MM.1S (cell line): ENCODE measurements at regions not wholly inside any gene's neighbourhood (a gene's known extent, or its start where the extent isn't known, plus 50 kb on each side); places are given as distances from the start of the nearest gene placed in this dataset.

ENCODE experiments used
- DNase-seq: peaks from one replicate; pipeline ENCODE4 v3.0.0-alpha.2; 2015
- H2AFZ ChIP-seq: fragments of 300-600 bp; sonication (generic); 2 replicates; pipeline ENCODE4 v1.6.0; 2016; ENCODE audit warnings: antibody characterized with exemption, low read length
- H3F3A ChIP-seq: fragments of 300-600 bp; sonication (generic); 2 replicates; pipeline ENCODE4 v1.6.1; 2016; ENCODE audit warnings: mild to moderate bottlenecking, antibody characterized with exemption, low read length, moderate library complexity, mixed read lengths; ENCODE audit not compliant: insufficient read depth
- H3K27ac ChIP-seq: fragments of 300-600 bp; sonication (generic); 2 replicates; pipeline ENCODE4 v1.5.1; 2016; ENCODE audit warnings: mild to moderate bottlenecking, low read length
- H3K27me3 ChIP-seq: fragments of 300-600 bp; sonication (generic); replicated peaks from 2 replicates; pipeline ENCODE4 v1.6.0; 2016; ENCODE audit warnings: low read length; ENCODE audit not compliant: insufficient read depth
- H3K36me3 ChIP-seq: fragments of 300-600 bp; sonication (generic); replicated peaks from 2 replicates; pipeline ENCODE4 v1.6.1; 2016; ENCODE audit warnings: mild to moderate bottlenecking, low read length, mixed read lengths; ENCODE audit not compliant: insufficient read depth
- H3K4me1 ChIP-seq: fragments of 300-600 bp; sonication (generic); 2 replicates; pipeline ENCODE4 v1.6.1; 2016; ENCODE audit warnings: low read length, mixed read lengths
- H3K4me2 ChIP-seq: fragments of 300-600 bp; sonication (generic); 2 replicates; pipeline ENCODE4 v1.6.0; 2016; ENCODE audit warnings: low read depth, low read length
- H3K4me3 ChIP-seq: fragments of 300-600 bp; sonication (generic); 2 replicates; pipeline ENCODE4 v1.5.1; 2016; ENCODE audit warnings: low read length, mixed read lengths
- H3K79me2 ChIP-seq: fragments of 300-600 bp; sonication (generic); 2 replicates; pipeline ENCODE4 v1.6.1; 2016; ENCODE audit warnings: mixed run types, low read length, mixed read lengths
- H3K9ac ChIP-seq: fragments of 300-600 bp; sonication (generic); 2 replicates; pipeline ENCODE4 v1.6.1; 2016; ENCODE audit warnings: low read length, mixed read lengths
- H3K9me2 ChIP-seq: fragments of 300-600 bp; sonication (generic); replicated peaks from 2 replicates; pipeline ENCODE4 v1.6.1; 2016; ENCODE audit warnings: mild to moderate bottlenecking, low read length, mixed read lengths; ENCODE audit not compliant: insufficient read depth
- H3K9me3 ChIP-seq: fragments of 300-600 bp; sonication (generic); replicated peaks from 2 replicates; pipeline ENCODE4 v1.6.1; 2016; ENCODE audit warnings: mild to moderate bottlenecking, low read length, mixed read lengths; ENCODE audit not compliant: insufficient read depth
- H4K20me1 ChIP-seq: fragments of 300-600 bp; sonication (generic); 2 replicates; pipeline ENCODE4 v1.6.1; 2016; ENCODE audit warnings: mild to moderate bottlenecking, low read length, moderate library complexity, mixed read lengths; ENCODE audit not compliant: insufficient read depth
- CTCF ChIP-seq: fragments of 300-600 bp; sonication (generic); IDR thresholded peaks from 2 replicates; pipeline ENCODE4 v1.5.1; 2016; ENCODE audit warnings: antibody characterized with exemption, low read length, mixed read lengths
- EZH2 ChIP-seq: fragments of 300-600 bp; sonication (generic); optimal IDR thresholded peaks from 2 replicates; pipeline ENCODE3; 2017; ENCODE audit warnings: low read depth, mild to moderate bottlenecking, antibody characterized with exemption, low read length, mixed read lengths
- EZH2phosphoT487 ChIP-seq: fragments of 300-600 bp; sonication (generic); IDR thresholded peaks from 2 replicates; pipeline ENCODE4 v1.6.1; 2018; ENCODE audit warnings: antibody characterized with exemption, low read length

DNA sequence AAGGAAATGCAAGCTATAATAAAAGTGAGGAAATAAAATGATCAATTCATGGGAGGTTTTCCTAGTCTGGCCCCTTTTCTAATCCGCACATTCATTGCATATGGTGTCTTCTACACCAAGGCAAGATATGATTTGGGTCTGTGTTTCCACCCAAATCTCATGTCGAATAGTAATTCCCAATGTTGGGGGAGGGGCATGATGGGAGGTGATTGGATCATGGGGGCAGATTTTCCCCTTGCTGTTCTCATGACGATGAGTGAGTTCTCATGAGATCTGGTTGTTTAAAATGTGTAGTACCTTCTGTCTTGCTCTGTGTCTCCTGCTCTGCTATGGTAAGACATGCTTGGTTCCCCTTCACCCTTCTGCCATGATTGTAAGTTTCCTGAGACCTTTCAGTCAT is 315.4 kb downstream of the CYRIA start:
- no peaks in the 10 kb centered on the region for H3F3A ChIP-seq
- H3K9me3 ChIP-seq: no peaks in the 10 kb centered on the region
- no peak overlapping the region for H3K27ac ChIP-seq
- H3K27me3 ChIP-seq: no peaks in the 10 kb centered on the region
- H2AFZ ChIP-seq: no peak overlapping the region
- no peak overlapping the region for H3K9ac ChIP-seq
- no peaks in the 10 kb centered on the region for H3K4me1 ChIP-seq
- H3K4me2 ChIP-seq: no peak overlapping the region
- no peak overlapping the region for H3K4me3 ChIP-seq
- H3K36me3 ChIP-seq: no peaks in the 10 kb centered on the region
- TF ChIP-seq EZH2: no peak
- no peak for TF ChIP-seq CTCF
- no peak for TF ChIP-seq EZH2phosphoT487
- no peaks in the 10 kb centered on the region for H3K79me2 ChIP-seq
- H4K20me1 ChIP-seq: no peaks in the 10 kb centered on the region
- no peak for DNase-seq
- no peaks in the 10 kb centered on the region for H3K9me2 ChIP-seq

- no peak for DNase-seq
- TF ChIP-seq CTCF (no peak), EZH2phosphoT487 (no peak), EZH2 (no peak)
- no peaks in the 10 kb centered on the region for H3F3A ChIP-seq
- no peak overlapping the region for H3K27ac ChIP-seq
- H3K4me3 ChIP-seq: no peak overlapping the region
- no peaks in the 10 kb centered on the region for H3K4me1 ChIP-seq
- no peak overlapping the region for H2AFZ ChIP-seq
- H3K9ac ChIP-seq: no peak overlapping the region
- H3K79me2 ChIP-seq: no peaks in the 10 kb centered on the region
- H4K20me1 ChIP-seq: no peaks in the 10 kb centered on the region
- H3K9me3 ChIP-seq: no peaks in the 10 kb centered on the region
- H3K27me3 ChIP-seq: no peaks in the 10 kb centered on the region
- no peak overlapping the region for H3K4me2 ChIP-seq
- no peaks in the 10 kb centered on the region for H3K9me2 ChIP-seq
- H3K36me3 ChIP-seq: no peaks in the 10 kb centered on the region
These were observed 315.8 kb downstream of the CYRIA start for GRCh38 chr2:16349811-16350210.

DNA sequence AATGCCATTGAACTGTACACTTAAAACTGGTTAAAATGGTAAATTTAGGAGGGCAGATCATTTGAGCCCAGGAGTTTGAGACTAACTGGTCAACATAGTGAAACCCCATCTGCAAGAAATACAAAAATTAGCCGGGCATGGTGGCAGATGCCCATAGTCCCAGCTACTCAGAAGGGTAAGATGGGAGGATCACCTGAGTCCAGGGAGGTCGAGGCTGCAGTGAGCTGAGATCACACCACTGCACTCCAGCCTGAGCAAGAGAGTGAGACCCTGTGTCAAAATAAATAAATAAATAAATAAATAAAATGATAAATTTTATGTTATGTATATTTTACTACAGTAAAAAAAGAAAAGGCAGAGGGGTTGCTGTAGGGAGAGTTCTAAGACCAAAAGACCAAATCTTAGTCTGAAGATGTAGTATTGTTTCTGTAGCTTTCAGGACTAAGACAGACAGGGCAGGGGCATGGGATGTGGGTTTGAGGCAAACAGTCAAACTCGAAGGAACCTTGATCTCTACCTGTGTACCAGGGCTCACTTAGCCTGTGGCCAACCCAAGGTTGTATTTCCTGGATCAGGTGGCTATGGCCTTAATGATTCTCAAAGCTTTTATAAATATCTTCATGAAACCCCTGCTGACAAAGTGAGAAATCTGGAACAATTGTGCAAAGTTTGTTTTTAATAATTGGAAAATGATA is 316.7 kb downstream of the CYRIA start:
- H3K4me3 ChIP-seq: no peak overlapping the region

More for the DNA sequence above, 316.7 kb downstream of the CYRIA start:
- Histone ChIP-seq H3K9me3 (no peaks in the 10 kb centered on the region), H4K20me1 (no peaks in the 10 kb centered on the region), H3K4me2 (no peak overlapping the region), H3K27me3 (no peaks in the 10 kb centered on the region), H3K9me2 (no peaks in the 10 kb centered on the region), H3K79me2 (no peaks in the 10 kb centered on the region), H2AFZ (no peak overlapping the region), H3F3A (no peaks in the 10 kb centered on the region), H3K4me1 (no peaks in the 10 kb centered on the region), H3K27ac (no peak overlapping the region), H3K9ac (no peak overlapping the region), H3K36me3 (no peaks in the 10 kb centered on the region)
- no peak for TF ChIP-seq CTCF
- no peak for TF ChIP-seq EZH2
- no peak for TF ChIP-seq EZH2phosphoT487
- no peak for DNase-seq
